Nucleus accumbens (tissue), 56 donors: ENCODE measurements at regions not wholly inside any gene's neighbourhood (a gene's known extent, or its start where the extent isn't known, plus 50 kb on each side); places are given as distances from the start of the nearest gene placed in this dataset.
"Not testable (repeated sequence)": the region's sequence is repeated elsewhere in the genome, so short reads cannot be mapped to it uniquely, and the experiment has no call there.

Experiments used
- DNase-seq, 56 donors: peaks; one replicate each; lab custom pipeline; 2025; lab: John Stamatoyannopoulos, UW

- no peak for DNase-seq
Measured at GRCh38 chr7:152905949-152906348, 146.4 kb downstream of the ACTR3B start.

GRCh38 chr7:152907042-152907761 is 147.7 kb downstream of the ACTR3B start:
- no peak for DNase-seq

GRCh38 chr7:152909280-152909679 is 149.7 kb downstream of the ACTR3B start:
- peak in 10 of 56 donors; percentile 9 to 67 (median 30) for DNase-seq

- peak in 2 of 56 donors; percentile 15 to 23 for DNase-seq
Measured at GRCh38 chr7:152909683-152910544, 150.4 kb downstream of the ACTR3B start.

GRCh38 chr7:152910545-152911225 is 151.1 kb downstream of the ACTR3B start:
- DNase-seq = no peak

GRCh38 chr7:152911226-152911560 is 151.6 kb downstream of the ACTR3B start:
- DNase-seq = no peak

GRCh38 chr7:152911922-152912321 is 152.4 kb downstream of the ACTR3B start:
- no peak for DNase-seq

- DNase-seq = no peak
Measured at GRCh38 chr7:152912511-152912910, 153.0 kb downstream of the ACTR3B start.

- no peak for DNase-seq
Measured at GRCh38 chr7:152913492-152913891, 153.9 kb downstream of the ACTR3B start.

GRCh38 chr7:152914014-152914844 is 154.7 kb downstream of the ACTR3B start:
- no peak for DNase-seq

GRCh38 chr7:152914845-152915102 is 155.2 kb downstream of the ACTR3B start:
- DNase-seq = not testable (repeated sequence)

GRCh38 chr7:152922318-152923081 is 162.9 kb downstream of the ACTR3B start:
- DNase-seq = no peak

- DNase-seq = no peak
Measured at GRCh38 chr7:152923711-152924110, 164.2 kb downstream of the ACTR3B start.

- DNase-seq = peak in 21 of 56 donors; percentile 9 to 61 (median 24)
Measured at GRCh38 chr7:152924238-152924637, 164.7 kb downstream of the ACTR3B start.

- DNase-seq = no peak
Measured at GRCh38 chr7:152924826-152925411, 165.4 kb downstream of the ACTR3B start.

- DNase-seq = peak in 3 of 56 donors; percentile 6 to 44 (median 16)
Measured at GRCh38 chr7:152925412-152926147, 166.0 kb downstream of the ACTR3B start.

- DNase-seq = no peak
Measured at GRCh38 chr7:152931633-152932032, 172.1 kb downstream of the ACTR3B start.

- no peak for DNase-seq
Measured at GRCh38 chr7:152937282-152937681, 177.7 kb downstream of the ACTR3B start.

- DNase-seq = not testable (repeated sequence)
Measured at GRCh38 chr7:152946616-152947015, 187.1 kb downstream of the ACTR3B start.
